MM.1S (cell line): ENCODE measurements at regions not wholly inside any gene's neighbourhood (a gene's known extent, or its start where the extent isn't known, plus 50 kb on each side); places are given as distances from the start of the nearest gene placed in this dataset.

Source experiments
- DNase-seq: peaks from one replicate; pipeline ENCODE4 v3.0.0-alpha.2; 2015
- H2AFZ ChIP-seq: fragments of 300-600 bp; sonication (generic); 2 replicates; pipeline ENCODE4 v1.6.0; 2016; ENCODE audit warnings: antibody characterized with exemption, low read length
- H3F3A ChIP-seq: fragments of 300-600 bp; sonication (generic); 2 replicates; pipeline ENCODE4 v1.6.1; 2016; ENCODE audit warnings: mild to moderate bottlenecking, antibody characterized with exemption, low read length, moderate library complexity, mixed read lengths; ENCODE audit not compliant: insufficient read depth
- H3K27ac ChIP-seq: fragments of 300-600 bp; sonication (generic); 2 replicates; pipeline ENCODE4 v1.5.1; 2016; ENCODE audit warnings: mild to moderate bottlenecking, low read length
- H3K27me3 ChIP-seq: fragments of 300-600 bp; sonication (generic); replicated peaks from 2 replicates; pipeline ENCODE4 v1.6.0; 2016; ENCODE audit warnings: low read length; ENCODE audit not compliant: insufficient read depth
- H3K36me3 ChIP-seq: fragments of 300-600 bp; sonication (generic); replicated peaks from 2 replicates; pipeline ENCODE4 v1.6.1; 2016; ENCODE audit warnings: mild to moderate bottlenecking, low read length, mixed read lengths; ENCODE audit not compliant: insufficient read depth
- H3K4me1 ChIP-seq: fragments of 300-600 bp; sonication (generic); 2 replicates; pipeline ENCODE4 v1.6.1; 2016; ENCODE audit warnings: low read length, mixed read lengths
- H3K4me2 ChIP-seq: fragments of 300-600 bp; sonication (generic); 2 replicates; pipeline ENCODE4 v1.6.0; 2016; ENCODE audit warnings: low read depth, low read length
- H3K4me3 ChIP-seq: fragments of 300-600 bp; sonication (generic); 2 replicates; pipeline ENCODE4 v1.5.1; 2016; ENCODE audit warnings: low read length, mixed read lengths
- H3K79me2 ChIP-seq: fragments of 300-600 bp; sonication (generic); 2 replicates; pipeline ENCODE4 v1.6.1; 2016; ENCODE audit warnings: mixed run types, low read length, mixed read lengths
- H3K9ac ChIP-seq: fragments of 300-600 bp; sonication (generic); 2 replicates; pipeline ENCODE4 v1.6.1; 2016; ENCODE audit warnings: low read length, mixed read lengths
- H3K9me2 ChIP-seq: fragments of 300-600 bp; sonication (generic); replicated peaks from 2 replicates; pipeline ENCODE4 v1.6.1; 2016; ENCODE audit warnings: mild to moderate bottlenecking, low read length, mixed read lengths; ENCODE audit not compliant: insufficient read depth
- H3K9me3 ChIP-seq: fragments of 300-600 bp; sonication (generic); replicated peaks from 2 replicates; pipeline ENCODE4 v1.6.1; 2016; ENCODE audit warnings: mild to moderate bottlenecking, low read length, mixed read lengths; ENCODE audit not compliant: insufficient read depth
- H4K20me1 ChIP-seq: fragments of 300-600 bp; sonication (generic); 2 replicates; pipeline ENCODE4 v1.6.1; 2016; ENCODE audit warnings: mild to moderate bottlenecking, low read length, moderate library complexity, mixed read lengths; ENCODE audit not compliant: insufficient read depth
- CTCF ChIP-seq: fragments of 300-600 bp; sonication (generic); IDR thresholded peaks from 2 replicates; pipeline ENCODE4 v1.5.1; 2016; ENCODE audit warnings: antibody characterized with exemption, low read length, mixed read lengths
- EZH2 ChIP-seq: fragments of 300-600 bp; sonication (generic); optimal IDR thresholded peaks from 2 replicates; pipeline ENCODE3; 2017; ENCODE audit warnings: low read depth, mild to moderate bottlenecking, antibody characterized with exemption, low read length, mixed read lengths
- EZH2phosphoT487 ChIP-seq: fragments of 300-600 bp; sonication (generic); IDR thresholded peaks from 2 replicates; pipeline ENCODE4 v1.6.1; 2018; ENCODE audit warnings: antibody characterized with exemption, low read length

GRCh38 chrX:78592030-78592429, 67.1 kb downstream of the RTL3 start:
- Histone ChIP-seq H3K36me3 (no peaks in the 10 kb centered on the region), H3K4me1 (no peaks in the 10 kb centered on the region), H3K4me2 (no peak overlapping the region), H3K27me3 (no peaks in the 10 kb centered on the region), H3F3A (no peaks in the 10 kb centered on the region), H3K9me3 (no peaks in the 10 kb centered on the region), H4K20me1 (no peaks in the 10 kb centered on the region), H3K79me2 (no peaks in the 10 kb centered on the region), H3K9ac (no peak overlapping the region), H2AFZ (no peak overlapping the region), H3K27ac (no peak overlapping the region), H3K9me2 (no peaks in the 10 kb centered on the region), H3K4me3 (no peak overlapping the region)
- TF ChIP-seq CTCF = no peak
- TF ChIP-seq EZH2 = no peak
- TF ChIP-seq EZH2phosphoT487 = no peak
- no peak for DNase-seq

DNA sequence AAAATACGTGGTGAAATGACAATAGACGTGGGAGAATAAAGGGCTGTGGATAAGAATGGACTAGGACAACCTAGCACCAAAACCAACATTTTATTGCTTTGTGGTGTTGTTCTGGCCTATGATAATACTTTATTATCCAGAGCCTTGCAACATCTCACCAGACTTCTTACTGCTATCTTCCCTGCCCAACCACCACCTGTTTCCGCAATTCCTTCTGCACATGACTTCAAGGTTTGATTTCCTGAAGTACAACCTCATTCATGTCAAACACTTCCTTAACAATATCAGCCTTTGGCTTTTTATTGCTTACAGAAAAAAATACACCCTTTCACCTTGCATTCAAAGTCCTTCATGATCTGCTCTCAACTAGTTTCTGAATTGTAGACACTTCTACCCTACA, 84.8 kb downstream of the RTL3 start:
- H3K4me3 ChIP-seq = no peak overlapping the region
- no peak overlapping the region for H3K4me2 ChIP-seq
- TF ChIP-seq EZH2phosphoT487 = no peak
- TF ChIP-seq CTCF = no peak
- TF ChIP-seq EZH2 = no peak
- H3K27me3 ChIP-seq = no peaks in the 10 kb centered on the region
- H3K79me2 ChIP-seq = no peaks in the 10 kb centered on the region
- no peaks in the 10 kb centered on the region for H3K9me3 ChIP-seq
- no peaks in the 10 kb centered on the region for H3K4me1 ChIP-seq
- no peak overlapping the region for H2AFZ ChIP-seq
- H3K9me2 ChIP-seq = no peaks in the 10 kb centered on the region
- DNase-seq = no peak
- H3K27ac ChIP-seq = no peak overlapping the region
- no peaks in the 10 kb centered on the region for H3K36me3 ChIP-seq
- H3K9ac ChIP-seq = no peak overlapping the region
- H3F3A ChIP-seq = no peaks in the 10 kb centered on the region
- H4K20me1 ChIP-seq = no peaks in the 10 kb centered on the region

DNA sequence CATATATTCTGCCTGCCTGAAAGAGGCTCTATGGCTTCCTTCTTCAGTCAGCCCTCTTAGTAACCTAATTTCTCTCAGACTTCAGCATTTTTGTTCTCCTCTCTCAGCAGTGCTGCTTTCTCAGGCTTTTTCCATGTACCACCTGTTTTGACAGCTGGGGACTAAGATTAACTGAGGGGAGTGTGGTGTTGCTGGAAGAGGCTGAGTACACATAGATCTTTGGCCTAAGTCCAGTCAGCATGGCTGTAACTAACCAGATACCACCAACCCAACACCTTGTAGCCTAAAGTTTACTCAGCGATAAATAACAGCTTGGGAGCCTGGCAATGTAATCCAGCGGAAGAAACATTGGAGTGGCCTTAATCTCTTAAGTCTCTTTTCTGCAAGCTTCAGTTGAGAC, 85.5 kb downstream of the RTL3 start:
- H3K4me1 ChIP-seq = no peaks in the 10 kb centered on the region
- H4K20me1 ChIP-seq = no peaks in the 10 kb centered on the region
- H3K9ac ChIP-seq = no peak overlapping the region
- H3K9me3 ChIP-seq = no peaks in the 10 kb centered on the region
- no peak overlapping the region for H3K4me3 ChIP-seq
- no peak overlapping the region for H2AFZ ChIP-seq
- H3F3A ChIP-seq = no peaks in the 10 kb centered on the region
- no peak overlapping the region for H3K4me2 ChIP-seq
- no peaks in the 10 kb centered on the region for H3K27me3 ChIP-seq
- TF ChIP-seq EZH2 (no peak), CTCF (no peak), EZH2phosphoT487 (no peak)
- no peak for DNase-seq
- H3K27ac ChIP-seq = no peak overlapping the region
- no peaks in the 10 kb centered on the region for H3K79me2 ChIP-seq
- H3K9me2 ChIP-seq = no peaks in the 10 kb centered on the region
- H3K36me3 ChIP-seq = no peaks in the 10 kb centered on the region
